GM12878 (cell line): ENCODE measurements at regions not wholly inside any gene's neighbourhood (a gene's known extent, or its start where the extent isn't known, plus 50 kb on each side); places are given as distances from the start of the nearest gene placed in this dataset.
A peak's percentile ranks its signal among the peaks of the same experiment; 100 is the strongest.

ENCODE experiments used
- ATAC-seq: fragments of 200-7000 bp; cut with Tn5 transposase; 3 replicates; pipeline ENCODE4 v1.9.1; 2020; ENCODE audit warnings: mild to moderate bottlenecking, moderate library complexity
- BruUV-seq: library from RNA; stranded (reverse); fragments of 400-500 nt; replicated peaks from 2 replicates; lab custom pipeline; 2021; lab: Mats Ljungman, UMichigan
- CTCF ChIA-PET: fragments of 300-600 bp; sonication (Branson Sonifier 250); formaldehyde crosslinking; extraction: SDS; loops from one replicate; lab custom pipeline; 2021; ENCODE audit warnings: inconsistent platforms; lab: Yijun Ruan, JAX
- POLR2A ChIA-PET: fragments of 350-600 bp; formaldehyde crosslinking; extraction: SDS; loops from one replicate; lab custom pipeline; 2021; ENCODE audit warnings: inconsistent platforms; lab: Charles Lee
- RAD21 ChIA-PET: fragments of 300-600 bp; sonication (Branson Sonifier 250); formaldehyde crosslinking; loops from one replicate; lab custom pipeline; 2023; ENCODE audit warnings: antibody characterized with exemption; ENCODE audit not compliant: unreplicated experiment; lab: Charles Lee
- SMC1A ChIA-PET: fragments of 300-600 bp; sonication (Branson Sonifier 250); formaldehyde crosslinking; loops from one replicate; lab custom pipeline; 2023; ENCODE audit not compliant: unreplicated experiment, uncharacterized antibody; lab: Charles Lee
- DNase-seq: peaks from one replicate; pipeline ENCODE4 v3.0.0-alpha.2; 2011; ENCODE audit warnings: low read depth, low spot score
- FAIRE-seq: peaks from 3 replicates; lab custom pipeline; 2011; peaks lifted over from hg19 to GRCh38; lab: Jason Lieb, UNC
- H2AFZ ChIP-seq: 2 replicates; pipeline ENCODE4 v1.6.0; 2011; ENCODE audit warnings: low read depth, low read length, control low read depth; ENCODE audit not compliant: control insufficient read depth
- H3K27ac ChIP-seq: 2 replicates; pipeline ENCODE4 v1.5.1; 2011; ENCODE audit warnings: control low read depth; ENCODE audit not compliant: control insufficient read depth, insufficient read depth
- H3K27me3 ChIP-seq, 2 experiments: replicated peaks in 1 of 2; 2 replicates each; pipeline versions ENCODE4 v1.6.0 to v1.6.1; 2011; ENCODE audit warnings: low read length in 1 of 2; ENCODE audit not compliant: control insufficient read depth in 2 of 2, insufficient read depth in 2 of 2
- H3K36me3 ChIP-seq, 2 experiments: 2 replicates each; pipeline ENCODE4 v1.5.1; 2011; ENCODE audit warnings: low read length in 1 of 2; ENCODE audit not compliant: control insufficient read depth in 2 of 2, insufficient read depth in 2 of 2
- H3K4me1 ChIP-seq: 2 replicates; pipeline ENCODE4 v1.6.1; 2011; ENCODE audit warnings: mild to moderate bottlenecking, low read length, moderate library complexity, mixed read lengths; ENCODE audit not compliant: control insufficient read depth, insufficient read depth
- H3K4me2 ChIP-seq: 2 replicates; pipeline ENCODE4 v1.6.0; 2011; ENCODE audit warnings: control low read depth; ENCODE audit not compliant: control insufficient read depth, insufficient read depth
- H3K4me3 ChIP-seq: fragments of 200-600 bp; sonication (generic); 2 replicates; pipeline ENCODE4 v1.5.1; 2016
- H3K79me2 ChIP-seq: 2 replicates; pipeline ENCODE4 v1.6.0; 2011; ENCODE audit warnings: low read length; ENCODE audit not compliant: control insufficient read depth, insufficient read depth
- H3K9ac ChIP-seq: 2 replicates; pipeline ENCODE4 v1.8.0; 2011; ENCODE audit warnings: low read length, control low read depth, mixed read lengths; ENCODE audit not compliant: control insufficient read depth, insufficient read depth
- H3K9me3 ChIP-seq: replicated peaks from 3 replicates; pipeline ENCODE4 v1.5.1; 2011; ENCODE audit warnings: mild to moderate bottlenecking, low read length; ENCODE audit not compliant: control insufficient read depth, insufficient read depth
- H4K20me1 ChIP-seq: 2 replicates; pipeline ENCODE4 v1.6.0; 2011; ENCODE audit not compliant: control insufficient read depth, insufficient read depth
- EP300 ChIP-seq, 2 experiments: fragments of 150-350 bp in 1 of 2; IDR thresholded peaks; 2 replicates each; pipeline ENCODE4 v1.6.1; 2011 to 2012; ENCODE audit warnings: low read depth in 2 of 2, low read length in 2 of 2, borderline replicate concordance in 1 of 2, improper control_type of control experiment in 1 of 2, inconsistent platforms in 1 of 2; ENCODE audit not compliant: control insufficient read depth in 1 of 2
- MTA2 ChIP-seq: fragments of 450-650 bp; IDR thresholded peaks from 2 replicates; pipeline ENCODE4 v1.6.1; 2016; ENCODE audit warnings: low read depth, mild to moderate bottlenecking, moderate library complexity
- SIX5 ChIP-seq: IDR thresholded peaks from 2 replicates; pipeline ENCODE4 v1.6.1; 2011; ENCODE audit warnings: mild to moderate bottlenecking, low read depth, low read length, moderate library complexity; ENCODE audit not compliant: severe bottlenecking
- SUPT20H ChIP-seq: IDR thresholded peaks from 2 replicates; pipeline ENCODE4 v1.6.1; 2011; ENCODE audit warnings: low read depth, mild to moderate bottlenecking, low read length, moderate library complexity, borderline replicate concordance; ENCODE audit not compliant: control insufficient read depth
- ZBTB40 ChIP-seq: fragments of 450-650 bp; IDR thresholded peaks from 2 replicates; pipeline ENCODE4 v1.6.1; 2016; ENCODE audit warnings: mild to moderate bottlenecking, moderate library complexity, borderline replicate concordance
- WGBS: methylation state at CpG from one replicate; pipeline ENCODE4 v1.1.6; 2016; ENCODE audit warnings: low lambda C conversion rate; ENCODE audit not compliant: insufficient replicate concordance, insufficient coverage; ENCODE audit errors: missing lambda C conversion rate; 5-methylcytosine and 5-hydroxymethylcytosine counted together
- in situ Hi-C: fragments of 300-500 bp; cut with MboI; formaldehyde crosslinking; loops from 9 replicates; pipeline ENCODE4 v1.14.3; 2018; ENCODE audit warnings: mixed read lengths
- intact Hi-C: fragments of 100-400 bp; cut with micrococcal nuclease; formaldehyde crosslinking; loops from one replicate; pipeline ENCODE4 v1.14.2; 2022; ENCODE audit not compliant: unreplicated experiment

GRCh38 chr5:107291866-107292265 lies 378.9 kb downstream of the EFNA5 start (continued):
- no peak for TF ChIP-seq ZBTB40

DNA sequence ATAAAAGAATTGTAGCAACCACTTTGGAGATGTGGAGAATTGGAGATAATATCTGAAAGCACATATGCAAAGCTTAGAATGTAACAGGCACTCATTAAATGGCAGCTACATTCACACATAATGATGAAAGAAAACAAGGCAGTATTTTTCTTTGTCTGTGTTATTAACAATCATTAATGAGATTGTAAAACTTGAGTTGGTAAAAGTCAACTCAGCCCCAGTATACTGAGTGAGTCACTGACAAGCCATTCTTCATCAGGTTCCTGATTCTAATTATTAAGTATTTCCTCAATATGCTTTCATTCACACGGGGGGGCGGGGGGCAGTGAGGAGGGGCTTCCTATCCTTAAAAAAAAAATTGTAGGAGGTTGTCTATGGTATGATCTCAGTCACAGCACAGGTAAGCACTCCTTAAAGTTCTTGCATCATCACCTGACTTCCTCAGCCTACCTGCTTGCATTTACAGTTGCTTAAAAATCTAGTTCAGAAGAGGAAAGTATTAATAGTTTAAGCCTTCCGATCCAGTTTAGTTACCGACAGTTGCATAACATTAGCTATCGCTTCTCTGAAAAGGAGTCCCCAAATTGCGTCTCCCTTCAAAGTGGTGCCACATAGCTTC lies 379.8 kb downstream of the EFNA5 start:
- Histone ChIP-seq H3K4me3 (no peak overlapping the region), H3K9me3 (no peaks in the 10 kb centered on the region; the same call in 2 of the 3 replicates), H3K36me3 (no peaks in the 10 kb centered on the region), H3K27me3 (no peaks in the 10 kb centered on the region; a peak in 1 of 4 replicates), H3K9ac (no peak overlapping the region), H3K4me2 (no peak overlapping the region), H3K4me1 (peaks cover 28% of the 10 kb centered on the region)
- DNase-seq (no peak), ATAC-seq (no peak), FAIRE-seq (no peak)
- ChIA-PET CTCF (interaction anchor here (1.1 to 2.1 kb wide), 3 partner anchors 11 to 43 kb away, joined by 4 to 8 read pairs (median 4); no protein-coding TSS in a partner anchor), POLR2A (interaction anchor here (1.0 kb wide), 1 partner anchor 27 kb away, joined by 3 read pairs; no protein-coding TSS in a partner anchor), SMC1A (interaction anchor here (0.7 to 4.5 kb wide), 9 partner anchors 9 to 280 kb away, joined by 3 to 19 read pairs (median 6); no protein-coding TSS in a partner anchor)
- in situ Hi-C loops: no loop called here
- TF ChIP-seq MTA2 (0 out of 2 replicates have a peak, but pooled peaks have one; percentile 18), SUPT20H (no peak), SIX5 (no peak), EP300 (IDR thresholded peaks at IDR 0.05; ENCODE audit: borderline replicate concordance in 1 of 2, control insufficient read depth in 1 of 2, low read depth in 2 of 2, low read length in 2 of 2) (0 out of 4 replicates have a peak, but pooled peaks of 1 of the 2 experiments have one; percentile 13)
- TF ChIP-seq, all 136 proteins: peak for 2
- BruUV-seq: no TSS peak
- 53% methylated on average over 6 of the region's 6 CpGs for WGBS
- H3K79me2 ChIP-seq: no peaks in the 10 kb centered on the region
- intact Hi-C loops: no loop called here
- H3K27ac ChIP-seq: no peak overlapping the region
- no peak overlapping the region for H2AFZ ChIP-seq
- no peaks in the 10 kb centered on the region for H4K20me1 ChIP-seq
- RAD21 ChIA-PET: interaction anchor here (1.2 to 2.7 kb wide), 4 partner anchors 28 to 282 kb away, joined by 3 to 16 read pairs (median 7); no protein-coding TSS in a partner anchor
